Breast epithelium (tissue), 3 donors: ENCODE measurements at regions not wholly inside any gene's neighbourhood (a gene's known extent, or its start where the extent isn't known, plus 50 kb on each side); places are given as distances from the start of the nearest gene placed in this dataset.

ENCODE experiments used
- CTCF ChIP-seq, 3 donors: fragments of 450-650 bp; IDR thresholded peaks; one replicate each; pipeline ENCODE4 v1.5.1; 2016 to 2017; ENCODE audit warnings: antibody characterized with exemption in 3 of 3, mild to moderate bottlenecking in 3 of 3, moderate library complexity in 3 of 3
- POLR2A ChIP-seq: fragments of 450-650 bp; IDR thresholded peaks from one replicate; pipeline ENCODE4 v1.6.1; 2016; ENCODE audit warnings: antibody characterized with exemption, mild to moderate bottlenecking, moderate library complexity

- TF ChIP-seq POLR2A (no peak), CTCF (IDR thresholded peaks at IDR 0.05) (no peak)
These were observed 193.3 kb upstream of the SYNDIG1 start for GRCh38 chr20:24275946-24276705.
